GM23338 (cell line): ENCODE measurements at regions not wholly inside any gene's neighbourhood (a gene's known extent, or its start where the extent isn't known, plus 50 kb on each side); places are given as distances from the start of the nearest gene placed in this dataset.

Source experiments
- ATAC-seq: fragments of 200-7000 bp; cut with Tn5 transposase; 3 replicates; pipeline ENCODE4 v1.9.1; 2020
- DNase-seq: peaks from one replicate; pipeline ENCODE4 v3.0.0-alpha.2; 2015; ENCODE audit warnings: low spot score
- H2AFZ ChIP-seq: fragments of 200-600 bp; sonication (generic); 2 replicates; pipeline ENCODE4 v1.8.0; 2016; ENCODE audit warnings: antibody characterized with exemption, mild to moderate bottlenecking, moderate library complexity
- H3F3A ChIP-seq: fragments of 200-600 bp; sonication (generic); replicated peaks from 2 replicates; pipeline ENCODE4 v1.8.0; 2017; ENCODE audit warnings: antibody characterized with exemption, mixed run types, low read depth
- H3K27ac ChIP-seq: fragments of 200-600 bp; sonication (generic); 2 replicates; pipeline ENCODE4 v1.6.1; 2016; ENCODE audit warnings: low read depth
- H3K27me3 ChIP-seq: fragments of 200-600 bp; sonication (generic); 2 replicates; pipeline ENCODE4 v1.8.0; 2016; ENCODE audit warnings: mild to moderate bottlenecking, mixed run types, moderate library complexity; ENCODE audit not compliant: insufficient read depth
- H3K36me3 ChIP-seq: fragments of 200-600 bp; sonication (generic); 2 replicates; pipeline ENCODE4 v1.8.0; 2016; ENCODE audit warnings: mild to moderate bottlenecking; ENCODE audit not compliant: insufficient read depth
- H3K4me1 ChIP-seq: fragments of 200-600 bp; sonication (generic); 2 replicates; pipeline ENCODE4 v1.8.0; 2016; ENCODE audit warnings: mild to moderate bottlenecking, moderate library complexity; ENCODE audit not compliant: insufficient read depth
- H3K4me2 ChIP-seq: fragments of 200-600 bp; sonication (generic); 2 replicates; pipeline ENCODE4 v1.7.1; 2017; ENCODE audit warnings: mixed run types
- H3K4me3 ChIP-seq: fragments of 200-600 bp; sonication (generic); 2 replicates; pipeline ENCODE4 v1.6.1; 2016; ENCODE audit warnings: mixed run types
- H3K79me2 ChIP-seq: fragments of 200-600 bp; sonication (generic); replicated peaks from 2 replicates; pipeline ENCODE4 v1.8.0; 2017; ENCODE audit warnings: mild to moderate bottlenecking; ENCODE audit not compliant: insufficient read depth
- H3K9me2 ChIP-seq: fragments of 200-600 bp; sonication (generic); 2 replicates; pipeline ENCODE4 v1.8.0; 2017; ENCODE audit not compliant: insufficient read depth
- H4K20me1 ChIP-seq: fragments of 200-600 bp; sonication (generic); replicated peaks from 2 replicates; pipeline ENCODE4 v1.8.0; 2017; ENCODE audit warnings: mild to moderate bottlenecking; ENCODE audit not compliant: insufficient read depth
- H3K27ac Mint-ChIP-seq: 2 replicates; pipeline ENCODE4 v1.8.0; 2020; ENCODE audit warnings: inconsistent platforms, mild to moderate bottlenecking, moderate library complexity, mixed read lengths
- H3K27me3 Mint-ChIP-seq: 3 replicates; pipeline ENCODE4 v1.8.0; 2022; ENCODE audit warnings: low read depth, mild to moderate bottlenecking, moderate library complexity, mixed read lengths, inconsistent platforms; ENCODE audit not compliant: insufficient read depth, poor library complexity
- H3K36me3 Mint-ChIP-seq: 3 replicates; pipeline ENCODE4 v1.8.0; 2021; ENCODE audit warnings: low read depth, mild to moderate bottlenecking, inconsistent platforms, moderate library complexity, mixed read lengths
- H3K4me1 Mint-ChIP-seq: 3 replicates; pipeline ENCODE4 v1.8.0; 2020; ENCODE audit warnings: mild to moderate bottlenecking, inconsistent platforms, mixed read lengths
- H3K4me3 Mint-ChIP-seq: 3 replicates; pipeline ENCODE4 v1.8.0; 2021; ENCODE audit warnings: moderate library complexity, mild to moderate bottlenecking, inconsistent platforms, mixed read lengths
- H3K9me3 Mint-ChIP-seq: 3 replicates; pipeline ENCODE4 v1.8.0; 2020; ENCODE audit warnings: moderate library complexity, mild to moderate bottlenecking, inconsistent platforms, mixed read lengths
- CREB1 ChIP-seq: fragments of 250-450 bp; sonication (Bioruptor Pico); IDR thresholded peaks from 2 replicates; pipeline ENCODE4 v1.5.0; 2020; ENCODE audit warnings: low read depth, mild to moderate bottlenecking, moderate library complexity
- CTCF ChIP-seq, 2 experiments: fragments of 200-600 bp in 1 of 2; sonication (generic) in 1 of 2; conservative IDR thresholded peaks; 2 replicates each; pipeline versions ENCODE4 v1.5.1 to v1.6.1; 2016 to 2017; ENCODE audit warnings: antibody characterized with exemption in 2 of 2, low read depth in 2 of 2, mild to moderate bottlenecking in 2 of 2, moderate library complexity in 1 of 2
- ETS1 ChIP-seq: IDR thresholded peaks from 2 replicates; pipeline ENCODE4 v1.6.1; 2016; ENCODE audit warnings: antibody characterized with exemption
- EZH2 ChIP-seq: fragments of 200-600 bp; sonication (generic); IDR thresholded peaks from one replicate; pipeline ENCODE4 v1.8.0; 2017; ENCODE audit warnings: antibody characterized with exemption, mild to moderate bottlenecking, low read depth; ENCODE audit not compliant: unreplicated experiment
- EZH2phosphoT487 ChIP-seq: fragments of 200-600 bp; sonication (generic); IDR thresholded peaks from one replicate; pipeline ENCODE4 v1.8.1; 2018; ENCODE audit warnings: antibody characterized with exemption; ENCODE audit not compliant: unreplicated experiment
- JUNB ChIP-seq: IDR thresholded peaks from one replicate; pipeline ENCODE4 v1.6.1; 2016; ENCODE audit warnings: antibody characterized with exemption; ENCODE audit not compliant: unreplicated experiment
- NANOG ChIP-seq: IDR thresholded peaks from 2 replicates; pipeline ENCODE4 v1.6.1; 2016; ENCODE audit warnings: antibody characterized with exemption, borderline replicate concordance
- POLR2AphosphoS5 ChIP-seq: IDR thresholded peaks from 2 replicates; pipeline ENCODE4 v1.6.1; 2016; ENCODE audit warnings: antibody characterized with exemption, low read depth
- REST ChIP-seq: IDR thresholded peaks from one replicate; pipeline ENCODE4 v1.6.1; 2018; ENCODE audit warnings: antibody characterized with exemption; ENCODE audit not compliant: unreplicated experiment
- STAT1 ChIP-seq: IDR thresholded peaks from one replicate; pipeline ENCODE4 v1.6.1; 2016; ENCODE audit warnings: antibody characterized with exemption; ENCODE audit not compliant: unreplicated experiment
- ZNF114 ChIP-seq: fragments of 250-450 bp; sonication (Bioruptor Pico); IDR thresholded peaks from 2 replicates; pipeline ENCODE4 v1.5.0; 2020; ENCODE audit warnings: mild to moderate bottlenecking, moderate library complexity
- ZNF331 ChIP-seq: fragments of 250-450 bp; sonication (Bioruptor Pico); IDR thresholded peaks from 2 replicates; pipeline ENCODE4 v1.5.0; 2020; ENCODE audit warnings: low read depth, mild to moderate bottlenecking, moderate library complexity

- TF ChIP-seq CTCF (conservative IDR thresholded peaks at IDR 0.05; ENCODE audit: low read depth in 2 of 2), result no peak
- no peak for TF ChIP-seq ETS1
- no peak for TF ChIP-seq EZH2phosphoT487
These were observed 236.1 kb upstream of the TNRC6C start (continued) for GRCh38 chr17:77722366-77722765.

- Histone ChIP-seq H2AFZ (no peak overlapping the region), H3F3A (peaks cover 6% of the 10 kb centered on the region), H3K27ac (no peak overlapping the region), H3K36me3 (no peaks in the 10 kb centered on the region), H3K4me1 (peaks cover 6% of the 10 kb centered on the region; the same call in 1 of the 2 replicates), H3K79me2 (no peaks in the 10 kb centered on the region), H3K4me2 (no peak overlapping the region), H3K9me2 (no peaks in the 10 kb centered on the region), H3K27me3 (no peaks in the 10 kb centered on the region), H3K4me3 (no peak overlapping the region), H4K20me1 (no peaks in the 10 kb centered on the region)
- Mint-ChIP-seq H3K4me1 (peaks cover 13% of the 10 kb centered on the region), H3K27ac (no peak overlapping the region), H3K36me3 (peaks cover 4% of the 10 kb centered on the region; the same call in 2 of the 3 replicates), H3K9me3 (peaks cover 18% of the 10 kb centered on the region), H3K27me3 (peaks cover 5% of the 10 kb centered on the region), H3K4me3 (no peak overlapping the region)
- ATAC-seq (no peak), DNase-seq (no peak)
- TF ChIP-seq REST (no peak), EZH2 (no peak), EZH2phosphoT487 (no peak), NANOG (no peak), STAT1 (no peak), JUNB (no peak), CREB1 (CRISPR knock-in tag) (no peak), ZNF114 (CRISPR knock-in tag) (no peak), CTCF (conservative IDR thresholded peaks at IDR 0.05; ENCODE audit: low read depth in 2 of 2) (no peak), ETS1 (no peak), POLR2AphosphoS5 (no peak), ZNF331 (CRISPR knock-in tag) (no peak)
These were observed 235.2 kb upstream of the TNRC6C start for GRCh38 chr17:77723071-77723908.
